ENCODE measurements at regions not wholly inside any gene's neighbourhood (a gene's known extent, or its start where the extent isn't known, plus 50 kb on each side); places are given as distances from the start of the nearest gene placed in this dataset.

- Histone ChIP-seq H3K4me3 (no peak overlapping the region), H3K4me1 (no peaks in the 10 kb centered on the region), H3K36me3 (no peaks in the 10 kb centered on the region), H3K27me3 (peaks cover 4% of the 10 kb centered on the region), H3K9me3 (no peaks in the 10 kb centered on the region), H3K27ac (no peak overlapping the region)
- no peak for TF ChIP-seq CTCF (IDR thresholded peaks at IDR 0.05)
- ATAC-seq (no peak), DNase-seq (no peak)
- intact Hi-C loops (cut with DNase I): no loop called here
Observed at GRCh38 chr13:78786459-78786858, 127.5 kb upstream of the OBI1 start.

GRCh38 chr13:78785764-78786163 is 126.8 kb upstream of the OBI1 start:
- Histone ChIP-seq H3K27me3 (peaks cover 4% of the 10 kb centered on the region), H3K9me3 (no peaks in the 10 kb centered on the region), H3K4me3 (no peak overlapping the region), H3K27ac (no peak overlapping the region), H3K4me1 (no peaks in the 10 kb centered on the region), H3K36me3 (no peaks in the 10 kb centered on the region)
- TF ChIP-seq CTCF (IDR thresholded peaks at IDR 0.05): no peak
- intact Hi-C loops (cut with DNase I): no loop called here
- ATAC-seq (no peak), DNase-seq (no peak)

GRCh38 chr13:78784014-78784750 is 125.2 kb upstream of the OBI1 start:
- Histone ChIP-seq H3K27me3 (peaks cover 14% of the 10 kb centered on the region), H3K4me3 (no peak overlapping the region), H3K9me3 (no peaks in the 10 kb centered on the region), H3K27ac (no peak overlapping the region), H3K36me3 (no peaks in the 10 kb centered on the region), H3K4me1 (no peaks in the 10 kb centered on the region)
- intact Hi-C loops (cut with DNase I): no loop called here
- TF ChIP-seq CTCF (IDR thresholded peaks at IDR 0.05): no peak
- DNase-seq: no peak
- no peak for ATAC-seq

GRCh38 chr13:78780708-78781107 is 121.8 kb upstream of the OBI1 start:
- no peak overlapping the region for H3K4me3 ChIP-seq
- H3K4me1 ChIP-seq: no peaks in the 10 kb centered on the region
- peaks cover 15% of the 10 kb centered on the region for H3K27me3 ChIP-seq
- TF ChIP-seq CTCF (IDR thresholded peaks at IDR 0.05): no peak
- intact Hi-C loops (cut with DNase I): no loop called here
- DNase-seq (no peak), ATAC-seq (no peak)
- H3K27ac ChIP-seq: no peak overlapping the region
- no peaks in the 10 kb centered on the region for H3K36me3 ChIP-seq
- no peaks in the 10 kb centered on the region for H3K9me3 ChIP-seq

GRCh38 chr13:78779608-78780007 is 120.7 kb upstream of the OBI1 start:
- Histone ChIP-seq H3K4me1 (no peaks in the 10 kb centered on the region), H3K27me3 (peaks cover 15% of the 10 kb centered on the region), H3K27ac (no peak overlapping the region), H3K4me3 (no peak overlapping the region), H3K36me3 (no peaks in the 10 kb centered on the region), H3K9me3 (no peaks in the 10 kb centered on the region)
- DNase-seq: no peak
- no peak for ATAC-seq
- intact Hi-C loops (cut with DNase I): no loop called here
- no peak for TF ChIP-seq CTCF (IDR thresholded peaks at IDR 0.05)

GRCh38 chr13:78777976-78778375 is 119.0 kb upstream of the OBI1 start:
- ATAC-seq: no peak
- intact Hi-C loops (cut with DNase I): no loop called here

More at GRCh38 chr13:78777976-78778375, 119.0 kb upstream of the OBI1 start:
- TF ChIP-seq CTCF (IDR thresholded peaks at IDR 0.05): no peak
- H3K4me1 ChIP-seq: no peaks in the 10 kb centered on the region
- no peak overlapping the region for H3K27ac ChIP-seq
- no peak overlapping the region for H3K4me3 ChIP-seq
- no peaks in the 10 kb centered on the region for H3K36me3 ChIP-seq
- DNase-seq: no peak
- peaks cover 10% of the 10 kb centered on the region for H3K27me3 ChIP-seq
- no peaks in the 10 kb centered on the region for H3K9me3 ChIP-seq

All from upper lobe of right lung (tissue), 1 donor.